NCI-H2107 (cell line): ENCODE measurements at regions not wholly inside any gene's neighbourhood (a gene's known extent, or its start where the extent isn't known, plus 50 kb on each side); places are given as distances from the start of the nearest gene placed in this dataset.

Experiments
- DNase-seq: peaks from one replicate; lab custom pipeline; 2025; lab: John Stamatoyannopoulos, UW

DNA sequence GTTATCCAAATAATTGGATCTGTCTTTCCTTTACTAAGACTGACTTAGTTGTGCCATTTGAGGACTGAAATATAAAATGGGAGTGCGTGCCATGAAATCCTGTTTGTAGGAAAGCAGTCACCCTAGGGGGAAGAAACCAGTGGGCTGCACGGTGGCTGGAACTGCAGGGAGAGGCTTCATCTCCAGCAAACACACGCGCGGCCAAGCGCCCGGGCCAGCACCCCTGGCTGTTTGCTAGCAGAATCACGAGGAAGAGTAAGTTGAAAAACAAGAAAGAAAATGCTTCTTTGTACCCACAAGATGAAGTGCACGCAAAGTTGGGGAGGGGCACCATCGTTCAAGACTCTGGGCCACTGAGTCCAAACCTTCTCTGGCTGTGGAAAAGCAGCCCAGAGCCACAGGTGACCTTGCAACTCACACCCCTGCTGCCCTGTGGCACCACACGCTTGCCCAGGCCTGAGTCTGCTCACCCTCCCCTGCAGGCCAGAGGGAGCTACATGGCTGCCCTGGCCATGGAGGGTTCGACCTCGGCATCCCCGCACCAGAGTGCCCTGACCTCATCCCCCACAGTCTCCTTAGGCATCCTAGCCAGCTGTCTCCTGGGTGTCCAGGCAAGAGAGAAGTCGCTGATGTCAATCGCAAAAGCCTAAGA lies 55.2 kb downstream of the IRX2 start:
- no peak for DNase-seq

DNA sequence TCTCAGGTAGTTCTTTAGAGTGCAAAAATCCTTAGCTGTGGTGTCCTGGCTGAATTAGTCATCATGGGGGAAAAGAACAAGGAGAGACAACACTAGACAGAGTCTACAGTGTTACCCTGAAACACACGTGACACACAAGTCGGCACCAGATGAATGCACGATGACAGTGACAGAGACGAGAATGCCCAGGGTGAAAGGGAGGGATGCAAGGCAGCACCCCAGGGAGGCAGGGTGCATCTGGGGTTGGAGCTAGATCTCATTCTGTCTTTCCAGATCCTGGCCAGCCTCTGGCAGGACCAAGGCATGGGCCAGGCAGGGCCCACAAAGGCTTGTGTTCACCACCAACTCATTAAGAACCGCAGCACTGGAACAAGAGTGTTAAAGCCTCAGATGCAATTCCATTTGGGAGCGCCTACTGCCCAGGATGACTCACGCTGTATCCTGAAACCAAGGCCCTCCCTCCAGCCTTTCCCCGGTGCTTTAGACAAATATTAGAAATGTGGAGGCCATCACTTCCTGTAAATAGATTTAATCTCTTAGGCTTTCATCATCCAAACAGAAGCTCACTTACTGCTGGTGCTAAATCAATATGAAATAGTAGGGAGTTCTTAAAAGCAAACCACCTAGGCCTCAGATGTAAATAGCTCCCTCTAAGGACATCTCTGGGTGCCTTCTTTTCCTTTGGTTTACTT lies 56.1 kb downstream of the IRX2 start:
- DNase-seq = no peak

DNA sequence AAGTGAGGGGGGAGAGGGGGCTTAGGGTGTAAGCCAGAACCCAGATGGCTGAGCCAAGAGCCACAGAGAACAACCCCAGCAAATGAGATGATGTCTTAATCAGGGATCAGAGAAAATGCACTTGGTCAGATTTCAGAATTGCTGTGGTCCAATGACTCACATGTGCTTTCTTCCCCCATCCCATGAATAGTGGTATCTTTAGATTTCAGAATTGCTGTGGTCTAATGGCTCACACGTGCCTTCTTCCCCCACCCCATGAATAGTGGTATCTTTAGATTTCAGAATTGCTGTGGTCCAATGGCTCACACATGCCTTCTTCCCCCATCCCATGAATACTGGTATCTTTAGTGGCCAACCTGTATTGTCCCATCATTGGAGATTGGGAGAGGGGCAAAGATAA lies 59.9 kb downstream of the IRX2 start:
- DNase-seq = no peak

DNA sequence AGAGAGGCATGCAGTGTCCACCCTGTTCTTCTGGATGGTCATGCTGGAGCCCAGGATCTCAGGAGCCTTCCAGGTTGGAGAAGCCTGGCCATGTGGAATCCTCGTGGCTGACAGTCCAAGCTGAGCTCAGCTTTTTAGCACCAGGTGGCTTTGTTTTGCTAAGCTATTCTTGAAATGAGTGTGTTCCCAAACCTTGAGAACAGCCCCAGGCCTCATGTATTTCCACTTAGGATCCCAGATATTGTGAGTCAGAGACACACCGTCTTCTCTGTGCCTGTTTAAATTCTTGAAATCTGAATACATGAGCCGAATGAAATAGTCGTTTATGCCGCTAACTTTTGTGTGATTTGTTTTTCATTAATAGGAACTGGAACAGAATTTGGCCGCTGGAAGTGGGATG lies 61.2 kb downstream of the IRX2 start:
- DNase-seq = no peak

GRCh38 chr5:2688586-2688985 lies 62.9 kb downstream of the IRX2 start:
- DNase-seq = no peak

GRCh38 chr5:2687746-2688145 lies 63.7 kb downstream of the IRX2 start:
- no peak for DNase-seq

- peak; percentile 76 for DNase-seq
Measured at GRCh38 chr5:2686321-2687124, 65.0 kb downstream of the IRX2 start.

GRCh38 chr5:2685651-2686272 lies 65.7 kb downstream of the IRX2 start:
- no peak for DNase-seq

GRCh38 chr5:2684606-2685005 lies 66.9 kb downstream of the IRX2 start:
- no peak for DNase-seq

- no peak for DNase-seq
Measured at GRCh38 chr5:2683720-2684119, 67.8 kb downstream of the IRX2 start.

- no peak for DNase-seq
Measured at GRCh38 chr5:2681476-2681875, 70.0 kb downstream of the IRX2 start.

- no peak for DNase-seq
Measured at GRCh38 chr5:2680979-2681378, 70.5 kb downstream of the IRX2 start.

GRCh38 chr5:2677689-2678088 lies 73.8 kb downstream of the IRX2 start:
- DNase-seq = no peak

- peak; percentile 19 for DNase-seq
Measured at GRCh38 chr5:2675548-2675947, 75.9 kb downstream of the IRX2 start.

GRCh38 chr5:2674456-2674855 lies 77.0 kb downstream of the IRX2 start:
- no peak for DNase-seq

DNA sequence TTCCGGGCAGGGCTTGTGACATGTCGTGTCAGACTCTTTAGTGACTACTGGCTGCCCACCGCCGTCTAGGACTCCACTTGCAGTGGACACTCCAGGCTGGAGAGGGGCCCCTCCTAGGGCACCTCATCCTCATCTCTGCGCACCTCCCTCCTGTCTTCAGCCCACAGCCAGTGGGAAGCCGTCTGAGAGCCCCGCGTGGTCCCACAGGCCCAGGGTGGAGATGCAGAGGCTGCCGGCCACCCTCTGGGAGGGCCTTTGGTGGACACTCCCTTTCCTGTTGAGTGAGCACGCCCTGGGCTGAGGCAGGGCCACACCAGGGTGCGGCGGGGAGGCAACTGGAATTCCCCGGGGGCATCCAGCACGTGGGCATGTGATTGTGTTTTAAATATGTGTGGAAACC lies 80.5 kb downstream of the IRX2 start:
- DNase-seq = no peak

GRCh38 chr5:2669913-2670312 lies 81.6 kb downstream of the IRX2 start:
- no peak for DNase-seq

- no peak for DNase-seq
Measured at GRCh38 chr5:2669259-2669658, 82.2 kb downstream of the IRX2 start.

DNA sequence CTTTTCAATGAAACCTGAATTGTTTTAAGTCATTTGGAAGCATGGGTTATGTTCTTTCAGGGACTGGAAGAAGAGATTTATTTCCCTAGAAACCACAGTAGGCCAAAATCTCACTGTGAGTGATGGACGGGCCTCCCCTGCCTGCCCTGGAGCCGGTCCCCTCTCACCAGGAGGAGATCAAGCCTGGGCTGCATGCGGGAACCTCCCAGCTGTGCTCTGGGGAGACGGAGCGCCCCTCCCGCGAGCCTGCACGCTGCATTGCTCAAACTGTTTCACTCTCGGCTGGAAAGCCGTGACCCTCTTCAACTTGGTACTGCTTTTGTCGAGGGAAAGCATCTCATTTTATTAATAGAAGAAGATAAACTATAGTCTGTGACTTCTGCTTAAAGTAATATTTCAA lies 85.4 kb downstream of the IRX2 start:
- DNase-seq = no peak

- no peak for DNase-seq
Measured at GRCh38 chr5:2663489-2663888, 88.0 kb downstream of the IRX2 start.

GRCh38 chr5:2660315-2660714 lies 91.2 kb downstream of the IRX2 start:
- no peak for DNase-seq

GRCh38 chr5:2658881-2659470 lies 92.5 kb downstream of the IRX2 start:
- no peak for DNase-seq
